HTR-8/SVneo (cell line): ENCODE measurements at regions not wholly inside any gene's neighbourhood (a gene's known extent, or its start where the extent isn't known, plus 50 kb on each side); places are given as distances from the start of the nearest gene placed in this dataset.

ENCODE experiments used
- DNase-seq: peaks from one replicate; pipeline ENCODE4 v3.0.0; 2011; ENCODE audit warnings: low spot score, mixed read lengths; ENCODE audit not compliant: insufficient read length
- FAIRE-seq: peaks from 2 replicates; lab custom pipeline; 2011; peaks lifted over from hg19 to GRCh38; lab: Jason Lieb, UNC

GRCh38 chr19:29450306-29450705 lies 75.5 kb upstream of the VSTM2B start:
- FAIRE-seq (no peak), DNase-seq (no peak)

GRCh38 chr19:29450812-29451211 lies 75.0 kb upstream of the VSTM2B start:
- no peak for FAIRE-seq
- DNase-seq, result no peak

- FAIRE-seq, result no peak
- no peak for DNase-seq
Measured at GRCh38 chr19:29454109-29454508, 71.7 kb upstream of the VSTM2B start.

GRCh38 chr19:29457413-29457812 lies 68.4 kb upstream of the VSTM2B start:
- FAIRE-seq (no peak), DNase-seq (no peak)

GRCh38 chr19:29467824-29468401 lies 57.9 kb upstream of the VSTM2B start:
- no peak for DNase-seq

GRCh38 chr19:29475469-29475868 lies 50.3 kb upstream of the VSTM2B start:
- FAIRE-seq (no peak), DNase-seq (no peak)

More at GRCh38 chr19:29467824-29468401, 57.9 kb upstream of the VSTM2B start:
- FAIRE-seq, result no peak
